ENCODE measurements at regions not wholly inside any gene's neighbourhood (a gene's known extent, or its start where the extent isn't known, plus 50 kb on each side); places are given as distances from the start of the nearest gene placed in this dataset.

DNA sequence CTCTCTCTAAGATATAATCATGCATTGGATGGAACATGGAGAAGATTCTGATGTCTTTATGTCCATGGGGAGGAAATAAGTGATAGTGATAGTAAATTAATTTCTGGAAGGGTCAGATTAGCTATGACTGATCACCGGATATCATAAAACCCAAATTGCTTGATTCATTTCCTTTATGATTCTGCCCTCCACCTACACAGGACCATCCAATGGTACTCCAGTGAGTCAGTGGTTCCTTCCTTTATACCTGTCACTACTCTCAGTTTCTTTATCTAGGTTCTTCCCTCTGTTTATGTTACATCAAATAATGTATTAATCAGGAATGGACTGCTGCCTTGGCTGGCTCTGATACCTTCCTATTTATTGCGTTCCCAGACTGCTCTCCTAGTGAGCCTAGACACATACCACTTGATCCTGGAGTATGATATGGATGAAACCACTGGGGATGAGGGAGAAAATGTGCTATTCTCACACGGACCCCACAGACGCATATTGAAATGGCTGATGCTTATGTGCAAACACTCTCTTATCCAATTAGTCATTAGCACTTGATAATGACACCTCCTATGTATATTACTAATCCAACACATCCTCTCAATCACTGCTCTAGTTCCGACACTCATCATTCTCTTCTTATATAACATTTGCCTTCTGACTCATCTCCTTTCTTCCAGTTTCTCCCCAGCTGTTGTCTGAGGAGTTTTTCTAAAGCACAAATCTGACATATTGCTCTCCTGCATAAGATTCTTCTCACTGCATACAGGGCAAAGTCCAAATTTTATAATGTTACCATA is 315.6 kb downstream of the INSIG2 start:
- TF ChIP-seq, protein P1, sequence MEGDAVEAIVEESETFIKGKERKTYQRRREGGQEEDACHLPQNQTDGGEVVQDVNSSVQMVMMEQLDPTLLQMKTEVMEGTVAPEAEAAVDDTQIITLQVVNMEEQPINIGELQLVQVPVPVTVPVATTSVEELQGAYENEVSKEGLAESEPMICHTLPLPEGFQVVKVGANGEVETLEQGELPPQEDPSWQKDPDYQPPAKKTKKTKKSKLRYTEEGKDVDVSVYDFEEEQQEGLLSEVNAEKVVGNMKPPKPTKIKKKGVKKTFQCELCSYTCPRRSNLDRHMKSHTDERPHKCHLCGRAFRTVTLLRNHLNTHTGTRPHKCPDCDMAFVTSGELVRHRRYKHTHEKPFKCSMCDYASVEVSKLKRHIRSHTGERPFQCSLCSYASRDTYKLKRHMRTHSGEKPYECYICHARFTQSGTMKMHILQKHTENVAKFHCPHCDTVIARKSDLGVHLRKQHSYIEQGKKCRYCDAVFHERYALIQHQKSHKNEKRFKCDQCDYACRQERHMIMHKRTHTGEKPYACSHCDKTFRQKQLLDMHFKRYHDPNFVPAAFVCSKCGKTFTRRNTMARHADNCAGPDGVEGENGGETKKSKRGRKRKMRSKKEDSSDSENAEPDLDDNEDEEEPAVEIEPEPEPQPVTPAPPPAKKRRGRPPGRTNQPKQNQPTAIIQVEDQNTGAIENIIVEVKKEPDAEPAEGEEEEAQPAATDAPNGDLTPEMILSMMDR (IDR thresholded peaks at IDR 0.05), result no peak
- no peak for TF ChIP-seq POLR2A (IDR thresholded peaks at IDR 0.05)

Measured in esophagus squamous epithelium (tissue), 4 donors.